IPS DF 19.7 (cell line): ENCODE measurements at regions not wholly inside any gene's neighbourhood (a gene's known extent, or its start where the extent isn't known, plus 50 kb on each side); places are given as distances from the start of the nearest gene placed in this dataset.
"Not testable (repeated sequence)": the region's sequence is repeated elsewhere in the genome, so short reads cannot be mapped to it uniquely, and the experiment has no call there.

Experiments
- DNase-seq: peaks from one replicate; pipeline ENCODE4 v3.0.0-alpha.2; 2013; ENCODE audit warnings: low read depth, low spot score

- DNase-seq = no peak
Measured at GRCh38 chr16:79407461-79408135, 192.9 kb downstream of the MAF start.

- DNase-seq = no peak
Measured at GRCh38 chr16:79407005-79407404, 193.5 kb downstream of the MAF start.

GRCh38 chr16:79404571-79404970 is 196.0 kb downstream of the MAF start:
- DNase-seq = no peak

DNA sequence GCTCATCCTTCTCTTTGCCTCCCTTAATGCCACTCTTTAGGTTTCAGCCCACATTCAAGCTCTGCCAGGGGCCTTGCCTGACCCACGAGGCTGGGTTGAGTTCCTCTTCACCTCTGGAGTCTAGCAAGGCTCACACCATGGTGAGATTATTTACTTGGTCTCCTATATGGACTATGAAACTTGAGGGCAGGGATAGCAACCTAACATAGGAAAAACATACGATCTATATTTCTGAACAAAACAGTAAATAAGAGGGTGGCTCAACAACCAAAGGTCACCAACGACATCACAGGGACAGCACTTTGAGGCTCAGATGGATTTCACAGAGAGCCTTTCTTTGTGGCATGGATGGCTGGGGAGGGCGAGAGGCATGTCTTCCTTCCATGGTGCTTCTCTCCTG is 197.0 kb downstream of the MAF start:
- DNase-seq = no peak

DNA sequence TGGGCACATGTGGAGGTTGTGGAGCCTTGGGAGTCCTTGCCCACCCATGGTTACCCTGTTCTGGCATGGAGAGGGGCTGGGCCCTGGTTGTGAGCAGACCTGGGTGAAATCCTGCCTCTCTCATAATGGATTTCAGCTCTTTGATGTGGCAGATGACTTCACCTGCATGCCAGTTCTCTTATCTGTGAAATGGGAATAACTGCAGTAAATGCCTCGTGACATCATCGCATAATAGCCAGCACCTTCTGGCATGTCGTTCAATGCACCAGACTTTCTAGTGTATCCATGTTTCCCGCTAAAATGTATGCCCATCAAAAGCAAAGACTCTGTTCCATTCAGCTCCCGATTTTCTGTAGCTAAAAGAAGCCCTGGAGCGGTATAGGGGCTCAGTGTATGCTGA is 197.6 kb downstream of the MAF start:
- no peak for DNase-seq

DNA sequence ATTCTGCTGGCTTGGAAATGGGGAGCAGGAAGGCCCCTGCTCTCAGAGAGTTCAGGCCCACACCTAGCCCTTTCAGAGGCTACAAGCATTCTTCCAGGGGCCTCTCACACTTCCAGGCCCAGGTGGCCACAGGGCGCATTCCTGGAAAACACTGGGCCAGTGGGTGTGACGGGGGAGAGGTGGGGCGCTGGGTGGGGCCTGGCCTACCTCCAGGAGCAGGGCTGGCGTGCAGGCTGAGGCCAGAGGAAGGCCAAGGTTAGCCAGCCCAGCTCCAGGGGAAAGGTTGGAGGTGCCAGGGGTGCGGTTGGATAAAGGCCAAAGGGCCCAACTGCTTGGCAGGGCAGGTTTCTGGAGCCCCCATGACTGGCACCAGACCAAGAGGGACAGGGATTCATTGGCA is 198.2 kb downstream of the MAF start:
- no peak for DNase-seq

GRCh38 chr16:79401782-79402181 is 198.8 kb downstream of the MAF start:
- DNase-seq = no peak

GRCh38 chr16:79401157-79401556 is 199.4 kb downstream of the MAF start:
- DNase-seq = no peak

GRCh38 chr16:79400462-79401149 is 199.9 kb downstream of the MAF start:
- DNase-seq = no peak

DNA sequence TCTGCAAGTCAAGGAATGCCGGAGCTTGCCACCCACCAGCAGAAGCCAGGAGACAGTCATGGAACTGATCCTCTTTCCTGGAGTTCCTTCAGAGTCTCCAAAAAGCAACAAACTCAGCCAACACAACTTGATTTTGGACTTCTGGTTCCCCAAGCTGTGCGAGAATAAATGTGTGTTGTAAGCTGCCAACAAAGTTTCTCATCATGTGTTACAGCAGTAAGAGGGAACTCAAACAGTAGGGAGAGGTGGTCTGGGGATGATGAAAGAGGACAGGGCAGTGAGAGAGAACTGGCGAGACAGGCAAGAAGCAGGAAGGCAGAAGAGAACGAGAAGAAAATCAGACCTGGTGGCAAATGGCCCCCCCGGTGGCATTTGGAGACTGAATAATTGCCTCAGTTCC is 204.9 kb downstream of the MAF start:
- DNase-seq = no peak

- no peak for DNase-seq
Measured at GRCh38 chr16:79394206-79394605, 206.3 kb downstream of the MAF start.

DNA sequence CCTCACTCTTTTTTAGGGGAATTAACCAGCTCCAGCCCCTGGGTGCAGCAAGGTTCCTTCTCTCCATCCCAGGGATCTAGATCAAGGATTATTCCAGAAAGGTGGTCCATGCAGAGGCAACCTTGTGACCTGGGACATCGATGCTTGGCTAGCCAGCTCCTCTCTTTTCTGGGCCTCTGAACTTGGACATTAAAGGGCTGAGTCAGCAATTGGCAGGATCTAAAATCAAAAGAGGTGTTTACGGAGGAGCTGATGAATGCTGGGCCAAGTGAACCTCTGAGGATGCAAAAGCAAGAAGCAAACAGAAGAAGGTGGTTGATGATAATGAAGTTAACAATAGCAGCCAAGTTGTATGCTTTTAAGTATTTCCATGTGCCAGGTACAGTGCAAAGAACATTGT is 207.0 kb downstream of the MAF start:
- no peak for DNase-seq

DNA sequence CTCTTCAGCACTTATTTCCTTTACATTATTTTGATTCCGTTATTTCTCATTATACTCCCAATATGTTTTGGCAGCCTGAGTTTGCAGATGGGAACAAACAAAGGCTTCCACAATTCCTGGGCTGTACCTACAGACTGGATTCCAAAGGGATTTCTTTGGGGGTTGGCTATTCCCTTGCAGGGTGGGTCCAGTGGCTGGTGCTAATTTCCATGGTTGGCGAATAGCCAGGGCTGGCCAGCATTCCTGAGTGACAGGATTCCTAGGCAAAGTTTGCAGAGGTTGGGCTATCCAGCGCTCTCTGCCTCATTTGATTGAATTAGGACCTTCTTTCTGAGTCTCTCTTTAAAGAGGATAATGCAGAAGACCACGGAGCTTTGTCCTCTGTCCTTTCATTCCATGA is 207.4 kb downstream of the MAF start:
- DNase-seq = no peak

DNA sequence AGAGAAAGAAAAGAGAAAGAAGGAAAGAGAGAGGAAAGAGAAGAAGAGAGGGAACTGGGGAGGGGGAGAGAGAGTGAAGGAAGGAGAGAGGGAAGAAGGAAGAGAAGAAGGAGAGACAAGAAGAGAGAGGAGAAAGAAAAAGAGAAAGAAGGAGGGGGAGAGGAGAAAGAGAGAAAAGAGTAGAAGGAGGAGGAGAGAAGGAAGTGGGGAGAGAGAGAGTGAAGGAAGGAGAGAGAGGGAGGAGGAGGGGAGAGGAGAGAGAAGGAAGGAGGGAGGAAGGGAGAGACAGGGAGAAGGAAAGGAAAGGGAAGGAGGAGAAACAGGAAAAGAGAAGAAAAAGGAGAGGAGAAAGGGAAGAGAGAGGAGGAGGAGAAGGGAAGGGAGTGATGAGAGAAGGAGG is 208.5 kb downstream of the MAF start:
- DNase-seq = no peak

GRCh38 chr16:79391395-79391794 is 209.1 kb downstream of the MAF start:
- DNase-seq = no peak

GRCh38 chr16:79390481-79391051 is 210.0 kb downstream of the MAF start:
- DNase-seq = no peak

- no peak for DNase-seq
Measured at GRCh38 chr16:79388396-79388795, 212.1 kb downstream of the MAF start.

DNA sequence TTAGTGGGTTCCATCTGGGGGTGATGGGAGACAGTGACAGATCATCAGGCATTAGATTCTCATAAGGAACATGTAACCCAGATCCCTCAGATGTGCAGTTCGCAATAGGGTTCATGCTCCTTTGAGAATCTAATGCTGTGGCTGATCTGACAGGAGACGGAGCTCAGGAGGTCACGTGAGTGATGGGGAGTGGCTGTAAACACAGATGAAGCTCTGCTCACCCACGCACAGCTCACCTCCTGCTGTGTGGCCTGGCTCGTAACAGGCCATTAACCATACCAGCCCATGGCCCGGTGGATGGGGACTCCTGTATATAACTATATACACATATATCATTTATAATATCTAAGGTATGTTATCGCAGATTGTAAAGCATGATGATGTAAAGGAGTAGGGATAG is 214.2 kb downstream of the MAF start:
- DNase-seq = no peak

DNA sequence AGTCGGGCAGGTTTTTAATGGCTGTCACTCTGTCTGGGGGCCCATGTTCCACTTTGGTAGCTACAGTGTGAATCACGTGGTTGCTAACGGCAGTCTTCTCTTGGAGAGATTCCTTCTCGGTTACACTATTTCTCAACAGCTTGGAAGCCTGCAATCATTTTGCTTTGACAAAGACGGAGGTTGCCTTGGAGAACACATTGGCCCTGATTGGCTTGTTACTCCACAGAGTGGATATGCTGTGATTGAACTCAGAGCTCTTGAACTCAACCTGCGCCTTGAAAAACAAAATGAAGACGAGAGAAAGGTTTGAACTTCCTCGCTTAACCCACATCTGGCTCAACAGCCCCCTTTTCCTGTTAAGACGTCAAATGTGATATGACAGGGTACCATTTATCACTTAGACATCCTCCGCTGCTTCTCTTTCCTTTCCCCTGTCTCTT is 218.9 kb downstream of the MAF start:
- no peak for DNase-seq

DNA sequence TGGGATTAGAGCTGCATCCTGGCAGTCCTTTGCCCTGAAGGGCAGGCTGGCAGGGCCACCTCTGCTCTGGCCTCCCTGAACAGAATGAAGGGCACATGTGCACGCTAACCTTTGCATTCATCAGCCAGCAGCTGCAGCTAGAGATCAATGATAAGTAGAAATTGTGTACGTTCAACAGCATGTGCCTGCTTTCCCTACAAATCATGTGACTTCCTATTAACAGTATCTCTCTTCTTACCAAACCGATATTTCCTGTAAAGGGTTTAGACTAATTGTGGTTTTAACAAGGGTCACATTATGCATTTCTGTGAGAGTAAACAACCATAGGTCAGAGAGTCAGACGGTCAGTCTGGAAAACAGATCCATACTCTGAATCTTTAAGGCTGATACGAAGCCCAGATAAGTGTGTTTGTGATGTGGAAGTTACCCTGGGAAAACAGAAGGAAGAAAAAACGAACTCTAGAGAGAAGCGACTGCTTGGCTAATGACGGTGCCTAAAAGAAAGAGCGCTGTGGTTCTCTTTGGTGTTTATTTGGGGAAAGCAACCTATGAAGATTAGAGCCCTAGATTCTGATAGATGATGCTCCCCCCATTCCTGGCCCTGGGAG is 219.4 kb downstream of the MAF start:
- DNase-seq = no peak

- no peak for DNase-seq
Measured at GRCh38 chr16:79379095-79379494, 221.4 kb downstream of the MAF start.

- not testable (repeated sequence) for DNase-seq
Measured at GRCh38 chr16:79377082-79377481, 223.5 kb downstream of the MAF start.

- DNase-seq = no peak
Measured at GRCh38 chr16:79375351-79375750, 225.2 kb downstream of the MAF start.
